GM21367 (cell line): ENCODE measurements at regions not wholly inside any gene's neighbourhood (a gene's known extent, or its start where the extent isn't known, plus 50 kb on each side); places are given as distances from the start of the nearest gene placed in this dataset.

ENCODE experiments used
- ATAC-seq: cut with Tn5 transposase; IDR thresholded peaks from one replicate; pipeline ENCODE4 v1.9.1; 2021; ENCODE audit not compliant: unreplicated experiment

GRCh38 chr10:77710759-77711682 is 73.4 kb upstream of the KCNMA1 start:
- ATAC-seq = peak; percentile 89

DNA sequence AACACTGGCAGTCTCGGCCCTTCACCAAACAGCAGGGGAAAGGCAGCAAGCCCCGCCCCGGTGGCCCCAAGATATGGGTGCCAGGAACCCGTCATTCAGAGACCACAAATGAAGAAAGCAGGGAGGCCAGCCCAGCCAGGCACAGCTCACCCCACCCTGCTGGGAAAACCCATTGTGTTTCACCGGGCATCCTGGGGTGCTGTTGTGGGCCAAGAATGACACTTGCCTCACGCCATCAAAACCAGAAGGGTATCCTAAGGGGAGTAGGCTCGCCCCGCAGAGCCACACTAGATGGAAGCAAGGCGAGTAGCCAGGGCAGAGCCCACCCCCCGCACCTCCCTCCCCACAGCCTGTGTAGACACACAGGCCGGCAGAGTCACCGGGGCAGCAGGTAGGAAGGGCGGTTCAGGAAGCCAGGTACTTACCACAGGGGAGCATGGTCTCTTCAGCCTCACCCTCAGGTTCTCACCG is 72.5 kb upstream of the KCNMA1 start:
- no peak for ATAC-seq

DNA sequence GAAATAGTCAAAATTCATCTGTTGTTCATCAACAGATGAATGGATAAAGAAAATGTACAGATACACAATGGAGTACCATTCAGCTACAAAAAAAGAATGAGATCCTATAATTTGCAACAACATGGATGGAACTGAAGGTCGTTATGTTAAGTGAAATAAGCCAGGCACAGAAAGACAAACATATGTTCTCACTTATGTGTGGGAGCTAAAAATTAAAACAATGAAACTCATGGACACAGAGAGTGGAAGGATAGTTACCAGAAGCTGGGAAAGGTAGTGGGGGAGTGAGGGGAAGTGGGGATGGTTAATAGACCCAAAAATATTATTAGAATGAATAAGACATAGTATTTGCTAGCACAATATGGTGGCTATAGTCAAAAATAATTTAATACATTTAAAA is 70.0 kb upstream of the KCNMA1 start:
- no peak for ATAC-seq

GRCh38 chr10:77702166-77702565 is 64.6 kb upstream of the KCNMA1 start:
- ATAC-seq = no peak

- ATAC-seq = no peak
These were observed 62.5 kb upstream of the KCNMA1 start for GRCh38 chr10:77700086-77700485.

DNA sequence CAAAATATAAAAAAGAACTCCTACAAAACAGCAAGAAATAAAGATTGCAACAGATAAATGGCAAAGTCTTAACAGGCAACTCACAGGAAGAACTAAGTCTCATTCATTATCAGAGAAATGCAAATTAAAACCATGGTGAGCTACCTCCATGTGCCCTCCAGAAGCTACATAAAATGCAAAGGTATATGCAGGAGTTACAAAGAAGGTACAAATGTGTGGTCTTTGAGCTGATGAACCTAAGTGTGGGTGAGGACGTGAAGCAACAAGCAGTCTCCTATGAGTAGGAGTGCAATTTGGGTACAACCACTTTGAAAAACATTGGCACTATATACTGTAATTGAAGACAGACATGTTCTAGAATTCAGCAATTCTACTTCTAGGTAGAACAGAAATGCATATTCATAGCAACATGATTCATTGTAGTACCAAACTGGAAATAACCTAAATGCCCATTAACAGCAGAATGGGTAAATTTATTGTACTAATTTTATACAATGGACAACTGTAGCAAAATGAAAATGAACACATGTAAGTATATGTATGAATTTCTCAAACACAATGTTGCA is 61.6 kb upstream of the KCNMA1 start:
- no peak for ATAC-seq

DNA sequence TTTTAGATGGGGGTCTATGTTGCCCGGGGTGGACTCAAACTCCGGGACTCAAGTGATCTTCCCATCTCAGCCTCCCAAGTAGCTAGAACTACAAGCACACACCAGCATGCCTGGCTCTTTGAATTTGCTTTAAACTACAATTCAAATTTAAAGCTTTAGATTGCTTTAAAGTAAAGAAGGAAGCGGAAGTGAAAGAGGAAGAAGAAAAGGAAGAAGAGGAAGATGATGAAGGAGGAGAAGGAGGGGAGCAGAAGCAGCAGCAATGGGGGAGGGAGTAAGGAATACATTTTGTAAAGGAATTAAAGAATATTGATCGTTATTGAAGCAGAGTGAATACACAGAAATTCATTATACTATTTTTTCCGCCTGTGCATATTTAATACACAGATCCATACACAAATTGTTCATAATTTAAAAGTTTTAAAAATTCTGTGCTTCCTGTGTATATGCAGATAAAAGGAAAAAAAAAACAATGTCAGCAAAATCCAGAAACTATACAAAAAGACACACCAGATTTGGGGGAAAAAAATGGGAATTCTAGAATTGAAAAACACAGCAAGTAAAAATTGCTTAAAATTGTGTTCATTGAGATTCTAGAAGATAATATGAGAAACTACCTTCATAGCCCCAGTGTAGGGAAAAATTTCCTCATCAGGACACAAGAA is 60.8 kb upstream of the KCNMA1 start:
- ATAC-seq = no peak

- ATAC-seq = no peak
These were observed 59.0 kb upstream of the KCNMA1 start for GRCh38 chr10:77696584-77696983.

DNA sequence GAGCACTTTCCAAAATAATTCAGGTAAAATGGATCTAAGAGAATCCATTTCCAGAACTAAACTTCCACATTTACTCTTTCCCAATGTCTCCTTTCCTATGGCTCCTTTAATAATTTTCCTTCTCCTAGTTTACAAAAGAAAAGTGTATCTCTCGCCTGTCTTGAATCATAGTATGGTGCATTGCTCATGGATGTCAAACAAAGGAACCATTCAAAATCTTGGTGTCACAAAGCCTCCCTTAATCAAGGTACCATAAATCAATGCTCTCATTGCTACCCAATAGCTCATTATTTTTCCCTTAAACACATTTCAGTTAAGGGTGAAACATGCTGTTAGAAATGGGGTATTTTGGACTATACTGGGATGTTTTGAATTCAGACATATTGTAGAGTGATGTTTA is 57.6 kb upstream of the KCNMA1 start:
- ATAC-seq = no peak

- no peak for ATAC-seq
These were observed 55.2 kb upstream of the KCNMA1 start for GRCh38 chr10:77692782-77693181.

DNA sequence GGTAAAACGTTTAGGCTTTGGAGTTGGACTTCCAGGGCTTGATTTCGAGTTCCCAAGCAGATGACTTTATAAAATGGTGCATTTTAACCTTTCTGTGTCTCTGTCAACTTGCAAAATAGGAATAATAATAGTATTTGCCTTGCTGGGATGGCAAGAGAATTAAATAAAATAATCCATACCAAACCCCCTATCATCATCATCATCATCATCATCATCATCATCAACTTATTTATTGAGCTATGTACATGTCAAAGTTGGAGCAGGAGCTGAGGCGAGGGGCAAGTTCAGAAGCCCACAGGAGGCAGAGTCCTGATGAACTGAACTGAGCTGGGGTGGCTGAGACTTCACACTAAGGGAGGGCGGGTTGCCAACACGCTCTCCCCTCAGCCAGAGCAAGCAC is 51.7 kb upstream of the KCNMA1 start:
- ATAC-seq = no peak

DNA sequence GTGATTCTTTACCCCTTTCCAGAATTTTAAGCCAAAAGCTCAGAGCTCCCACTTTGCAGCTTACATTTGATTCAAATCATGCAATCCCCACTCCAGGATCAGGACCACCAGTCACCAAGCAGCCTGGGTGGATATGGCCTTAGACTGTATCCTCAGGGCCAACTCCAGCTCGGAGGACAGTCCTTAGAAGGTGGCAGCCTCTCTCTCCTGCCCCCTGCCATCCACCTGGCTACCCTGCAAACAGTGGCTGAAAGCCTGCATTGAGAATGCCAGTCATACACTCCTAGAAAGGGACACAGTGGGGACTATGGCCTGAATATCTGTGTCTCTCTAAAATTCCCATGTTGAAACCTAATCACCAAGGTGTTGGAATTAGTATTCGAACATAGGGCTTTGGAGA is 50.0 kb upstream of the KCNMA1 start:
- ATAC-seq = no peak
